B cell (primary cell): ENCODE measurements at regions not wholly inside any gene's neighbourhood (a gene's known extent, or its start where the extent isn't known, plus 50 kb on each side); places are given as distances from the start of the nearest gene placed in this dataset.

Experiments
- ATAC-seq: fragments of 200-7000 bp; cut with Tn5 transposase; one replicate; pipeline ENCODE4 v1.10.0; 2021; ENCODE audit warnings: low read depth, mild to moderate bottlenecking, moderate number of reproducible peaks, moderate library complexity
- CTCF ChIA-PET: fragments of 350-600 bp; sonication (Branson Sonifier 250); formaldehyde crosslinking; loops from one replicate; lab custom pipeline; 2021; ENCODE audit warnings: antibody characterized with exemption, inconsistent platforms; lab: Charles Lee
- POLR2A ChIA-PET: fragments of 350-600 bp; sonication (Branson Sonifier 250); formaldehyde crosslinking; loops from one replicate; lab custom pipeline; 2021; ENCODE audit warnings: antibody characterized with exemption; lab: Charles Lee
- DNase-seq: peaks from one replicate; pipeline ENCODE4 v3.0.0; 2013
- H2AFZ ChIP-seq: 2 replicates; pipeline ENCODE4 v1.6.1; 2012; ENCODE audit warnings: mild to moderate bottlenecking, low read depth, low read length; ENCODE audit not compliant: insufficient read depth, poor library complexity, severe bottlenecking
- H3K27ac ChIP-seq, 2 donors: 1 replicate in 1 of 2; 2 replicates in 1 of 2; pipeline ENCODE4 v1.5.1; 2012 to 2013; ENCODE audit warnings: low read length in 2 of 2, mild to moderate bottlenecking in 2 of 2, moderate library complexity in 1 of 2
- H3K27me3 ChIP-seq, 4 experiments: fragments of 200-600 bp in 1 of 4; sonication (generic) in 1 of 4; replicated peaks in 1 of 4; 1 replicate in 2 of 4; 2 replicates in 2 of 4; pipeline versions ENCODE4 v1.6.1 to v1.7.0; 2013 to 2016; ENCODE audit warnings: low read length in 3 of 4, mild to moderate bottlenecking in 2 of 4, mixed read lengths in 1 of 4, moderate library complexity in 1 of 4; ENCODE audit not compliant: insufficient read depth in 4 of 4, control insufficient read depth in 3 of 4; ENCODE audit errors: control extremely low read depth in 1 of 4
- H3K36me3 ChIP-seq, 2 experiments: replicated peaks in 1 of 2; 1 replicate in 1 of 2; 2 replicates in 1 of 2; pipeline versions ENCODE4 v1.6.1 to v1.7.1; 2013; ENCODE audit warnings: low read length in 1 of 2; ENCODE audit not compliant: insufficient read depth in 2 of 2, control insufficient read depth in 1 of 2; ENCODE audit errors: control extremely low read depth in 1 of 2, extremely low read depth in 1 of 2
- H3K4me1 ChIP-seq, 2 donors: fragments of 200-600 bp in 1 of 2; sonication (generic) in 1 of 2; 1 replicate in 1 of 2; 2 replicates in 1 of 2; pipeline versions ENCODE4 v1.5.1 to v1.6.1; 2013 to 2017; ENCODE audit warnings: low read length in 2 of 2; ENCODE audit not compliant: control insufficient read depth in 2 of 2, insufficient read depth in 2 of 2
- H3K4me2 ChIP-seq: replicated peaks from 2 replicates; pipeline ENCODE3; 2012; ENCODE audit warnings: mild to moderate bottlenecking, low read depth, low read length; ENCODE audit not compliant: poor library complexity, severe bottlenecking
- H3K4me3 ChIP-seq, 5 experiments: fragments of 200-600 bp in 1 of 5; sonication (generic) in 1 of 5; 1 replicate in 3 of 5; 2 replicates in 2 of 5; pipeline versions ENCODE4 v1.5.1 to v1.7.0; 2011 to 2016; ENCODE audit warnings: low read length in 4 of 5, mild to moderate bottlenecking in 4 of 5, low read depth in 2 of 5, control low read depth in 1 of 5, moderate library complexity in 1 of 5; ENCODE audit not compliant: insufficient read depth in 1 of 5; ENCODE audit errors: control extremely low read depth in 1 of 5, extremely low read depth in 1 of 5
- H3K79me2 ChIP-seq: fragments of 200-600 bp; sonication (generic); one replicate; pipeline ENCODE4 v1.6.0; 2016; ENCODE audit warnings: low read length; ENCODE audit not compliant: control insufficient read depth, insufficient read depth
- H3K9ac ChIP-seq: fragments of 200-600 bp; sonication (generic); 2 replicates; pipeline ENCODE4 v1.6.1; 2017; ENCODE audit warnings: mild to moderate bottlenecking, low read length, moderate library complexity
- H3K9me3 ChIP-seq, 3 donors: one replicate each; pipeline versions ENCODE4 v1.6.1 to v1.7.1; 2013; ENCODE audit warnings: low read length in 2 of 3; ENCODE audit not compliant: control insufficient read depth in 2 of 3, insufficient read depth in 1 of 3; ENCODE audit errors: control extremely low read depth in 1 of 3
- H4K20me1 ChIP-seq: 2 replicates; pipeline ENCODE4 v1.6.0; 2012; ENCODE audit warnings: mild to moderate bottlenecking, low read length; ENCODE audit not compliant: insufficient read depth, control insufficient read depth, poor library complexity, severe bottlenecking
- H3K27ac Mint-ChIP-seq: one replicate; pipeline ENCODE4 v1.8.0; 2021; ENCODE audit warnings: mixed read lengths
- H3K27me3 Mint-ChIP-seq: one replicate; pipeline ENCODE4 v1.8.0; 2021; ENCODE audit warnings: mixed read lengths
- H3K4me1 Mint-ChIP-seq: one replicate; pipeline ENCODE4 v1.8.0; 2021; ENCODE audit warnings: mixed read lengths
- H3K4me3 Mint-ChIP-seq: one replicate; pipeline ENCODE4 v1.8.0; 2021; ENCODE audit warnings: mixed read lengths
- H3K9me3 Mint-ChIP-seq: one replicate; pipeline ENCODE4 v1.8.0; 2022; ENCODE audit warnings: mixed read lengths; ENCODE audit not compliant: insufficient read depth
- EZH2 ChIP-seq: IDR thresholded peaks from 2 replicates; pipeline ENCODE4 v1.6.1; 2012; ENCODE audit warnings: borderline replicate concordance, low read depth, mild to moderate bottlenecking, moderate library complexity, low read length; ENCODE audit not compliant: insufficient read depth, poor library complexity, severe bottlenecking
- WGBS: methylation state at CpG from one replicate; pipeline ENCODE4 v1.1.5; 2013; ENCODE audit warnings: missing lambda C conversion rate; ENCODE audit not compliant: insufficient coverage; 5-methylcytosine and 5-hydroxymethylcytosine counted together
- intact Hi-C: fragments of 100-400 bp; cut with micrococcal nuclease; formaldehyde crosslinking; loops from one replicate; pipeline ENCODE4 v1.10.0; 2022
- TF ChIP-seq, protein P1 (sequence below): fragments of 200-600 bp; IDR thresholded peaks from one replicate; pipeline ENCODE4 v1.8.0; 2022; ENCODE audit warnings: antibody characterized with exemption, mild to moderate bottlenecking

GRCh38 chr15:61784734-61785133, 275.5 kb downstream of the VPS13C start:
- intact Hi-C loops: no loop called here
- no peaks in the 10 kb centered on the region for H3K79me2 ChIP-seq
- no peak for ATAC-seq
- Mint-ChIP-seq H3K27me3 (peaks cover 24% of the 10 kb centered on the region), H3K4me1 (no peaks in the 10 kb centered on the region), H3K4me3 (no peak overlapping the region), H3K9me3 (peaks cover 2% of the 10 kb centered on the region), H3K27ac (no peak overlapping the region)
- DNase-seq: no peak
- TF ChIP-seq EZH2: no peak
- TF ChIP-seq, protein P1, sequence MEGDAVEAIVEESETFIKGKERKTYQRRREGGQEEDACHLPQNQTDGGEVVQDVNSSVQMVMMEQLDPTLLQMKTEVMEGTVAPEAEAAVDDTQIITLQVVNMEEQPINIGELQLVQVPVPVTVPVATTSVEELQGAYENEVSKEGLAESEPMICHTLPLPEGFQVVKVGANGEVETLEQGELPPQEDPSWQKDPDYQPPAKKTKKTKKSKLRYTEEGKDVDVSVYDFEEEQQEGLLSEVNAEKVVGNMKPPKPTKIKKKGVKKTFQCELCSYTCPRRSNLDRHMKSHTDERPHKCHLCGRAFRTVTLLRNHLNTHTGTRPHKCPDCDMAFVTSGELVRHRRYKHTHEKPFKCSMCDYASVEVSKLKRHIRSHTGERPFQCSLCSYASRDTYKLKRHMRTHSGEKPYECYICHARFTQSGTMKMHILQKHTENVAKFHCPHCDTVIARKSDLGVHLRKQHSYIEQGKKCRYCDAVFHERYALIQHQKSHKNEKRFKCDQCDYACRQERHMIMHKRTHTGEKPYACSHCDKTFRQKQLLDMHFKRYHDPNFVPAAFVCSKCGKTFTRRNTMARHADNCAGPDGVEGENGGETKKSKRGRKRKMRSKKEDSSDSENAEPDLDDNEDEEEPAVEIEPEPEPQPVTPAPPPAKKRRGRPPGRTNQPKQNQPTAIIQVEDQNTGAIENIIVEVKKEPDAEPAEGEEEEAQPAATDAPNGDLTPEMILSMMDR: no peak
- no peak overlapping the region for H3K9ac ChIP-seq
- H3K27me3 ChIP-seq: peaks cover 0 to 2% (median 0%) of the 10 kb centered on the region in 4 experiments
- ChIA-PET POLR2A (no interaction called here), CTCF (no interaction called here)
- 100% methylated on average over 2 of the region's 4 CpGs for WGBS
- H4K20me1 ChIP-seq: no peaks in the 10 kb centered on the region
- H3K4me2 ChIP-seq: no peak overlapping the region
- H3K4me3 ChIP-seq: no peak overlapping the region
- no peaks in the 10 kb centered on the region for H3K36me3 ChIP-seq
- no peak overlapping the region for H2AFZ ChIP-seq
- no peaks in the 10 kb centered on the region for H3K4me1 ChIP-seq
- no peaks in the 10 kb centered on the region for H3K9me3 ChIP-seq
- H3K27ac ChIP-seq: no peak overlapping the region

GRCh38 chr15:61780278-61780980, 279.8 kb downstream of the VPS13C start:
- H3K27ac Mint-ChIP-seq: no peak overlapping the region
- Histone ChIP-seq H4K20me1 (no peaks in the 10 kb centered on the region), H3K4me2 (no peak overlapping the region), H3K79me2 (no peaks in the 10 kb centered on the region), H3K9me3 (no peaks in the 10 kb centered on the region), H2AFZ (no peak overlapping the region), H3K27ac (no peak overlapping the region), H3K4me3 (no peak overlapping the region), H3K27me3 (peaks cover 0 to 13% (median 2%) of the 10 kb centered on the region in 4 experiments), H3K36me3 (no peaks in the 10 kb centered on the region), H3K4me1 (no peaks in the 10 kb centered on the region), H3K9ac (no peak overlapping the region)
- TF ChIP-seq, protein P1: no peak
- TF ChIP-seq EZH2: no peak
- DNase-seq (no peak), ATAC-seq (no peak)
- intact Hi-C loops: no loop called here
- CTCF ChIA-PET: no interaction called here
- 91% methylated on average over 6 of the region's 8 CpGs for WGBS
- H3K27me3 Mint-ChIP-seq: peaks cover 27% of the 10 kb centered on the region
- no peaks in the 10 kb centered on the region for H3K9me3 Mint-ChIP-seq
- POLR2A ChIA-PET: no interaction called here
- no peak overlapping the region for H3K4me3 Mint-ChIP-seq
- no peaks in the 10 kb centered on the region for H3K4me1 Mint-ChIP-seq
